ENCODE measurements at regions not wholly inside any gene's neighbourhood (a gene's known extent, or its start where the extent isn't known, plus 50 kb on each side); places are given as distances from the start of the nearest gene placed in this dataset.
A peak's percentile ranks its signal among the peaks of the same experiment; 100 is the strongest.

DNA sequence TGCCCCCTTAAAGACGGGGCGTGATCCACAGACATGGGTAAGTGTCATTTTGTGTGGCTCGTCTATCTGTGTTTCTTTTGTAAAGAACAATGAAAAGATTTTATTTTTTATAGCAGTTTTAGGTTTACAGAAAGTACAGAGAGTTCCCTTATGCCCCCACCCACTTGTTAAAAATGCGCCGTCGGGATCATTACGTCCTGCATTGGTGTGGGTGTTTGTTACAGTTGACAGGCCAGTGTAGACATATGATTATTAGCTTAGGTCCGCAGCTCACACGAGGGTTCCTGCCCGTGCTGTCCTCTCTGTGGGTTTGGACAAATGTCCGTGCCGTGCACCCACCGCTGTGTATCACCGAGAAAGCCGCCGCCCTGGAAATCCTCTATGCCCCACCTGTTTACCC, 50.5 kb downstream of the RGS12 start:
- intact Hi-C loops (cut with DNase I), result loop anchor here in 3 of 4 donors (5.0 to 10.0 kb wide), 4 partner anchors 99 to 236 kb away; partner anchors contain the start of gene HGFAC (in 2 of the 3)
- no peak for DNase-seq
- peaks cover 3% of the 10 kb centered on the region for H3K4me1 ChIP-seq (ENCODE audit: insufficient read depth)
- H3K27me3 ChIP-seq, result no peaks in the 10 kb centered on the region
- no peak overlapping the region for H3K4me3 ChIP-seq
- no peak for TF ChIP-seq EP300 (IDR thresholded peaks at IDR 0.05)
- TF ChIP-seq, protein P1, sequence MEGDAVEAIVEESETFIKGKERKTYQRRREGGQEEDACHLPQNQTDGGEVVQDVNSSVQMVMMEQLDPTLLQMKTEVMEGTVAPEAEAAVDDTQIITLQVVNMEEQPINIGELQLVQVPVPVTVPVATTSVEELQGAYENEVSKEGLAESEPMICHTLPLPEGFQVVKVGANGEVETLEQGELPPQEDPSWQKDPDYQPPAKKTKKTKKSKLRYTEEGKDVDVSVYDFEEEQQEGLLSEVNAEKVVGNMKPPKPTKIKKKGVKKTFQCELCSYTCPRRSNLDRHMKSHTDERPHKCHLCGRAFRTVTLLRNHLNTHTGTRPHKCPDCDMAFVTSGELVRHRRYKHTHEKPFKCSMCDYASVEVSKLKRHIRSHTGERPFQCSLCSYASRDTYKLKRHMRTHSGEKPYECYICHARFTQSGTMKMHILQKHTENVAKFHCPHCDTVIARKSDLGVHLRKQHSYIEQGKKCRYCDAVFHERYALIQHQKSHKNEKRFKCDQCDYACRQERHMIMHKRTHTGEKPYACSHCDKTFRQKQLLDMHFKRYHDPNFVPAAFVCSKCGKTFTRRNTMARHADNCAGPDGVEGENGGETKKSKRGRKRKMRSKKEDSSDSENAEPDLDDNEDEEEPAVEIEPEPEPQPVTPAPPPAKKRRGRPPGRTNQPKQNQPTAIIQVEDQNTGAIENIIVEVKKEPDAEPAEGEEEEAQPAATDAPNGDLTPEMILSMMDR (IDR thresholded peaks at IDR 0.05), result no peak
- TF ChIP-seq POLR2A (IDR thresholded peaks at IDR 0.05), result no peak
- H3K9me3 ChIP-seq, result no peaks in the 10 kb centered on the region
- H3K36me3 ChIP-seq, result no peaks in the 10 kb centered on the region
- H3K27ac ChIP-seq, result no peak overlapping the region
- WGBS, 3 donors, result 93 to 95% (median 94%) methylated on average over 16 of the region's 16 CpGs

DNA sequence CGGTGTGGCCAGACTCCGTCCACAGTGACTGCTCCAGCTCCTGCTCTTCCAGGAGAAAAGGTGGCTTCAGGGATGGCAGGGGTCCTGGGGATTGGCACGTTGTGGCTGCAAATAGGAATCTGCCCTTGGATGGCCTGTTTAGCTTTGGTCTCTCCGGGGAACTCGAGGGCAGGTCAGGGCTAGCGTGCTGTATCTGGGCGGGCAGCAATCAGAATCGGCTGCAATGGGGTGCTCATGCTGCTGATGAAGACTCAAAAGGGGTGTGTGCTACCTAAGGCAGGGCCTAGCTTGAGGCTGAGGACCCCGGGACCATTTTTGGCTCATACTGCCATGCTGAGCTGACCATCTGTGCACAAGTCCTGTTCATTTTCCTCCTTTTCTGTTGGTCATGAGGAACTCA, 51.3 kb downstream of the RGS12 start:
- no peaks in the 10 kb centered on the region for H3K9me3 ChIP-seq
- no peaks in the 10 kb centered on the region for H3K36me3 ChIP-seq
- H3K27ac ChIP-seq, result no peak overlapping the region
- H3K4me3 ChIP-seq, result no peak overlapping the region
- intact Hi-C loops (cut with DNase I), result loop anchor here (2.0 to 10.0 kb wide), 5 partner anchors 98 to 237 kb away; partner anchors contain the start of gene HGFAC (in 2 of the 4)
- peaks cover 7% of the 10 kb centered on the region for H3K4me1 ChIP-seq (ENCODE audit: insufficient read depth)
- no peak for DNase-seq
- TF ChIP-seq, protein P1 (IDR thresholded peaks at IDR 0.05), result no peak
- TF ChIP-seq POLR2A (IDR thresholded peaks at IDR 0.05) (no peak), EP300 (IDR thresholded peaks at IDR 0.05) (no peak)
- 86 to 94% (median 91%) methylated on average over 9 of the region's 9 CpGs for WGBS, 3 donors
- no peaks in the 10 kb centered on the region for H3K27me3 ChIP-seq

DNA sequence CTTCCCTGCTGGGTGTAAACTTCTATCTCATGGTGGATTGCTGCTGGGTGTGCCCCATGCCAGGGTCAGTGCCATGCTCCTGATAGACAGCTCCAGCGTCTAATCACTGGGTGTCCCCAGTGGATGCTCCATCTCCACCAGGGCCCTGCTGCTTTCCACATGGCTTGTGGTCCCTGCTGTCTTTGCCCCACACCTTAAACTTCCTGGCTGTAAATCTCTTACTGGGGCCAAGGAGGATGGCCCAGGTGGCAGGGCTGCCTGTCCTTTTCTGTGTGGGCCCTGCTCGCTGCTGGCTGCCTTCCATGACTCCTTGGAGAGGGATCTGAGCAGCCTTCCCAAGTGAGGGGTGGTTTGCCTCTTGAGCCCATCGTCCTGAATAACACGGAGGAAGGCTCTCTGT, 51.8 kb downstream of the RGS12 start:
- intact Hi-C loops (cut with DNase I), result loop anchor here (2.0 to 10.0 kb wide), 5 partner anchors 98 to 237 kb away; partner anchors contain the start of gene HGFAC (in 2 of the 4)
- TF ChIP-seq POLR2A (IDR thresholded peaks at IDR 0.05), result no peak
- Histone ChIP-seq H3K4me1 (ENCODE audit: insufficient read depth) (peaks cover 7% of the 10 kb centered on the region), H3K9me3 (no peaks in the 10 kb centered on the region), H3K36me3 (no peaks in the 10 kb centered on the region), H3K4me3 (no peak overlapping the region), H3K27me3 (no peaks in the 10 kb centered on the region), H3K27ac (no peak overlapping the region)
- WGBS, 3 donors, result 53 to 58% (median 58%) methylated on average over 4 of the region's 4 CpGs
- DNase-seq, result no peak

DNA sequence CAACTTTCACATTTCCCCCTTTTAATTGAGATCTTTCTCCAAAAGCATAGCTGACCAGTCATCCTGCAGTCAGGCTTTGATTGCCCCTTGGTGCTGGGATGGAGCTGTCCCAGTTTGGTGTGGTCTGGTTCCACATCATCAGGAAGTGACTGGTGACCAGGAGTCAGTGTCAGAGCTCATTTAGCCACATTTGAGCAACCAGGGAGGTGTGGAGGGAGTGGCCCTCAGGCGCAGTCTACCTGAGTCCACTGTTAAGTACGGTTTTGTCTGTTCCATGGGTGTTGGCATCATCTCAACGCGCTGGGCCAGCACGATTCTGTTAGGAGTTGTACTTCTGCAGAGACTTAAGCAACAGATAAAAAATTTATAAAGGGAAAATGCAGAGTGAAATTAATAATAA, 52.6 kb downstream of the RGS12 start:
- no peak for DNase-seq
- Histone ChIP-seq H3K36me3 (no peaks in the 10 kb centered on the region), H3K27me3 (no peaks in the 10 kb centered on the region), H3K9me3 (no peaks in the 10 kb centered on the region), H3K4me3 (no peak overlapping the region), H3K27ac (no peak overlapping the region), H3K4me1 (ENCODE audit: insufficient read depth) (peaks cover 7% of the 10 kb centered on the region)
- intact Hi-C loops (cut with DNase I), result loop anchor here in 2 of 4 donors (2.0 to 10.0 kb wide), 2 partner anchors 99 kb away; partner anchors contain the start of gene HGFAC (in 1 of the 2)
- WGBS, 3 donors, result 84 to 86% (median 85%) methylated on average over 5 of the region's 5 CpGs
- TF ChIP-seq EP300 (IDR thresholded peaks at IDR 0.05), result no peak
- TF ChIP-seq POLR2A (IDR thresholded peaks at IDR 0.05), result no peak
- TF ChIP-seq, protein P1 (IDR thresholded peaks at IDR 0.05), result no peak

DNA sequence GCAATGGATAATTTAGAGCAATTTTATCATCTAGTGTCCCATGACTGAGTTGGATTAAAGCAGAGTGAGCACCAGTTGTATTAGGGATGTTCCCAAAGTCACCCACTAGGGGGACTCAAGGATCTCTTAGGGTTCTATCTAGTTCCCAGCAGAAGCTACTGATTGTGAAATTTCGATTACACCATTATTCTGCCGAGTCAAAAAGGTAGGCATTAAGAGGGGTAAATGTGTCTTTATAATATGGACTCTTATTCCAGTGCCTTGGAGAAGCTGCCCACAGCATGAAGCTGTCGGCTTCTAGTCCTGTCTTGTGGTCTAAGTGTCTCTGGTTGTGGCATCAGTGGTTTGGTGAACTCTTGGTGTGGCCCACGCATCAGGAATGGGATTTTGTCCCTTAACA, 53.3 kb downstream of the RGS12 start:
- no peak for TF ChIP-seq EP300 (IDR thresholded peaks at IDR 0.05)
- TF ChIP-seq, protein P1 (IDR thresholded peaks at IDR 0.05), result peak; percentile 80 to 89 (median 86)
- Histone ChIP-seq H3K4me3 (no peak overlapping the region), H3K27me3 (no peaks in the 10 kb centered on the region), H3K9me3 (no peaks in the 10 kb centered on the region), H3K36me3 (no peaks in the 10 kb centered on the region), H3K27ac (no peak overlapping the region), H3K4me1 (ENCODE audit: insufficient read depth) (peaks cover 7% of the 10 kb centered on the region)
- 46 to 49% (median 46%) methylated on average over 4 of the region's 4 CpGs for WGBS, 3 donors
- peak in 2 of 5 donors; percentile 55 to 76 for DNase-seq
- intact Hi-C loops (cut with DNase I), result loop anchor here in 1 of 4 donors (10.0 kb wide), 1 partner anchor 99 kb away; the partner anchor contains the start of gene HGFAC

All from ovary (tissue), 7 donors.